ENCODE measurements at regions not wholly inside any gene's neighbourhood (a gene's known extent, or its start where the extent isn't known, plus 50 kb on each side); places are given as distances from the start of the nearest gene placed in this dataset.

- TF ChIP-seq CTCF (IDR thresholded peaks at IDR 0.05; ENCODE audit: low read depth, low read length): no peak
- no peak overlapping the region for H3K4me3 ChIP-seq (replicated peaks in 1 of 2; ENCODE audit: low read depth in 2 of 2, low read length in 2 of 2)
- DNase-seq (ENCODE audit: low read depth in 2 of 2): no peak
Measured at GRCh38 chr9:88922091-88922490, 69.2 kb upstream of the S1PR3 start.

- H3K4me3 ChIP-seq (replicated peaks in 1 of 2; ENCODE audit: low read depth in 2 of 2, low read length in 2 of 2): no peak overlapping the region
- TF ChIP-seq CTCF (IDR thresholded peaks at IDR 0.05; ENCODE audit: low read depth, low read length): no peak
- no peak for DNase-seq (ENCODE audit: low read depth in 2 of 2)
Measured at GRCh38 chr9:88923092-88923491, 68.2 kb upstream of the S1PR3 start.

DNA sequence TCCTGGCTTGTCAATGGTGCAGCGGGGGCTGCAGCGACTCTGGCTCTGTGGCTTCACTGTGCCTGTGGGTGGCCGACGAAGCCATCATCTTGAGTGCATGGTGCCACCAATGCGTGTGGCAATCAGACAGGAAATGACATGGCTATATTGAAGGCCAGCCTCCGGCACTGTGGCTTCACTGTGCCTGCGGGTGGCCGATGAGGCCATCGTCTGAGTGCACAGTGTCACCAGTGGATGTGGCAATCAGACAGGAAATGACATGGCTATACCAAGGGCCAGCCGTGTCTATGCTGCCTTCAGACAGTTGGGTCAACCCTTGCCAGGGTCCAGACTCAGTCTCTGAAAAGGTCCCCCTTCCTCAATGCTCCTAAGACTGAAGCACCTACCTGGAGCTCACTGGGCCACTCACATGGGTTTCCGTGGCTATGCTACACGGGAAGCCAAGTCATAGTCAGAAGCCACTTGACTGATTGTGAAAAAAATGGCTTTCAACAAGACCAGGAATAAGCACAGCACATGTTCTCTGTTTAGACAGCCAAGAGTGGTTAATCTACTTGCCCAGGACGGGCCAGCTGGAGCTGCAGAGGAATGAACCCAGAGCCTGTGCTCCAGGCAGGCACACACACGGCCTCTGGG is 67.5 kb upstream of the S1PR3 start:
- TF ChIP-seq CTCF (IDR thresholded peaks at IDR 0.05; ENCODE audit: low read depth, low read length): no peak
- DNase-seq (ENCODE audit: low read depth in 2 of 2): no peak

GRCh38 chr9:88925481-88925880 is 65.8 kb upstream of the S1PR3 start:
- no peak for DNase-seq (ENCODE audit: low read depth in 2 of 2)
- no peak overlapping the region for H3K4me3 ChIP-seq (replicated peaks in 1 of 2; ENCODE audit: low read depth in 2 of 2, low read length in 2 of 2)
- TF ChIP-seq CTCF (IDR thresholded peaks at IDR 0.05; ENCODE audit: low read depth, low read length): no peak

More for the DNA sequence above, 67.5 kb upstream of the S1PR3 start:
- no peak overlapping the region for H3K4me3 ChIP-seq (replicated peaks in 1 of 2; ENCODE audit: low read depth in 2 of 2, low read length in 2 of 2)

DNA sequence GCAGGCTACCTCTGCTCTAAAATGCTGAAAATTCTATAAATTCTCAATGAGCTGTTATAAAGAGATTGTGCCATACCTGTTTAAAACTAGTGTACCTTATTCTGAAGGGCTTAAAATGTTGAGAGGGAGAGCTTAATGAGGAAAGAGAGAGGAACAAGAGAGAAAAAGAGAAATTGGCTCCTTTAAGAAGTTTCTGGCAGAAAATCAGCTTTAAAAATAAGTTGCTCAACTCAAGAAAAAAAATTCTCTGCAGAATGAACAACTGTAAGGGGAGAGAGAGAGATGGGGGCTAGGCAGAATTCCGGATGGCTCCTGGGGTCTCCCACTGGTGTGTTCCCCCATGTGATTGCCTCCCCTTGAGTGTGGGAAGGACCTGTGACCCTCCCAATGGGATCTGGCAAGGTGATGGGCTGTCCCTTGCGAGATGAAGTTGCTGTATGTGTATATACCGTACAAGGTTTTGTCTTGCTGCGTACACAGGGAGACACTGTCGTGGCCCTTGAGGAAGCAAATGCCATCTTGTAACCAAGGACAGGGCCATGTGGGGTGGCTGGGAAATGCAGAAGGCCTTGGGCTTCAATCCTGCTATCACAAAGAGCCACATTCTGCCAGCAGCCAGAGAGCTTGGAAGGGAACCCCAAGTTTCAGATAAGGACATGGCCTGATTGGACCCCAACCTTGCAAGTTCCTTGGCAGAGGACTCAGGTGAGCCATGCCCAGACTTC is 64.3 kb upstream of the S1PR3 start:
- no peak for TF ChIP-seq CTCF (IDR thresholded peaks at IDR 0.05; ENCODE audit: low read depth, low read length)
- H3K4me3 ChIP-seq (replicated peaks in 1 of 2; ENCODE audit: low read depth in 2 of 2, low read length in 2 of 2): no peak overlapping the region
- DNase-seq (ENCODE audit: low read depth in 2 of 2): no peak

- no peak overlapping the region for H3K4me3 ChIP-seq (replicated peaks in 1 of 2; ENCODE audit: low read depth in 2 of 2, low read length in 2 of 2)
- TF ChIP-seq CTCF (IDR thresholded peaks at IDR 0.05; ENCODE audit: low read depth, low read length): no peak
- no peak for DNase-seq (ENCODE audit: low read depth in 2 of 2)
Measured at GRCh38 chr9:88927510-88927909, 63.8 kb upstream of the S1PR3 start.

Data from cardiac fibroblast (primary cell).